HepG2 (cell line): ENCODE measurements at regions not wholly inside any gene's neighbourhood (a gene's known extent, or its start where the extent isn't known, plus 50 kb on each side); places are given as distances from the start of the nearest gene placed in this dataset.

ENCODE experiments used
- HNRNPL ChIP-seq: fragments of 200-400 bp; formaldehyde crosslinking; IDR thresholded peaks from 2 replicates; pipeline ENCODE4 v1.6.1; 2017; ENCODE audit warnings: mild to moderate bottlenecking, low read depth, low read length
- RFX5 ChIP-seq: IDR thresholded peaks from 2 replicates; pipeline ENCODE4 v1.6.1; 2011; ENCODE audit warnings: low read depth, low read length, improper control_type of control experiment
- ZSCAN20 ChIP-seq: sonication (generic); formaldehyde crosslinking; IDR thresholded peaks from 2 replicates; pipeline ENCODE4 v1.4.0; 2020; ENCODE audit warnings: missing genetic modification reagents, mild to moderate bottlenecking, borderline replicate concordance
- TF ChIP-seq, protein P1 (sequence below): sonication (generic); formaldehyde crosslinking; IDR thresholded peaks from 2 replicates; pipeline ENCODE4 v1.4.0; 2020; ENCODE audit warnings: missing genetic modification reagents
- TF ChIP-seq, protein P2 (sequence below): sonication (generic); formaldehyde crosslinking; IDR thresholded peaks from 2 replicates; pipeline ENCODE4 v1.8.0; 2022; ENCODE audit warnings: missing genetic modification reagents, mild to moderate bottlenecking, moderate library complexity, borderline replicate concordance
- TF ChIP-seq, protein P3 (sequence below): sonication (generic); formaldehyde crosslinking; IDR thresholded peaks from 2 replicates; pipeline ENCODE4 v1.4.0; 2020; ENCODE audit warnings: missing genetic modification reagents
- TF ChIP-seq, protein P4 (sequence below): sonication (generic); formaldehyde crosslinking; IDR thresholded peaks from 2 replicates; pipeline ENCODE4 v1.5.0; 2020; ENCODE audit warnings: mild to moderate bottlenecking, missing genetic modification reagents, moderate library complexity

DNA sequence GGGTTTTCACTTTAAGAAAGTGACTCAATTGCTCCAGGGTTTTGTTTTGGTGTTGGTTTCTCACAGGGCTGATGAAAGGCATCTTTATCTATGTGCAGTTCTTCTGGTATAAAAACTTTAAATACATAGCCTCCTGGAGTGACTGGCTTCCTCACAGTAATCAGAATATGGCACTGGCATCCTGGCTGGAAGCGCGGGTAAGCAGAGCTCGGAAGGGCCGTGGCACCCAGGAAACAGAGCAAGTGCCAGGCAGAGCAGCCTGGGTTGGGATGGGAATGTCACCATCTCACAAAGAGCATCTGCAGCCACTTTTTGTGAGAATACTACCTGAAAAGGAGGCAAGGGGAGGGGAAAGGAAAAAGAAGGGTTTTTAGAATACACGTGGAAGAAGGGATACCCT lies 534.7 kb downstream of the PLCL1 start:
- TF ChIP-seq ZSCAN20 (CRISPR knock-in tag) (no peak), RFX5 (no peak), HNRNPL (no peak)
- TF ChIP-seq, protein P1, sequence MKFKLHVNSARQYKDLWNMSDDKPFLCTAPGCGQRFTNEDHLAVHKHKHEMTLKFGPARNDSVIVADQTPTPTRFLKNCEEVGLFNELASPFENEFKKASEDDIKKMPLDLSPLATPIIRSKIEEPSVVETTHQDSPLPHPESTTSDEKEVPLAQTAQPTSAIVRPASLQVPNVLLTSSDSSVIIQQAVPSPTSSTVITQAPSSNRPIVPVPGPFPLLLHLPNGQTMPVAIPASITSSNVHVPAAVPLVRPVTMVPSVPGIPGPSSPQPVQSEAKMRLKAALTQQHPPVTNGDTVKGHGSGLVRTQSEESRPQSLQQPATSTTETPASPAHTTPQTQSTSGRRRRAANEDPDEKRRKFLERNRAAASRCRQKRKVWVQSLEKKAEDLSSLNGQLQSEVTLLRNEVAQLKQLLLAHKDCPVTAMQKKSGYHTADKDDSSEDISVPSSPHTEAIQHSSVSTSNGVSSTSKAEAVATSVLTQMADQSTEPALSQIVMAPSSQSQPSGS (CRISPR knock-in tag): no peak
- TF ChIP-seq, protein P2, sequence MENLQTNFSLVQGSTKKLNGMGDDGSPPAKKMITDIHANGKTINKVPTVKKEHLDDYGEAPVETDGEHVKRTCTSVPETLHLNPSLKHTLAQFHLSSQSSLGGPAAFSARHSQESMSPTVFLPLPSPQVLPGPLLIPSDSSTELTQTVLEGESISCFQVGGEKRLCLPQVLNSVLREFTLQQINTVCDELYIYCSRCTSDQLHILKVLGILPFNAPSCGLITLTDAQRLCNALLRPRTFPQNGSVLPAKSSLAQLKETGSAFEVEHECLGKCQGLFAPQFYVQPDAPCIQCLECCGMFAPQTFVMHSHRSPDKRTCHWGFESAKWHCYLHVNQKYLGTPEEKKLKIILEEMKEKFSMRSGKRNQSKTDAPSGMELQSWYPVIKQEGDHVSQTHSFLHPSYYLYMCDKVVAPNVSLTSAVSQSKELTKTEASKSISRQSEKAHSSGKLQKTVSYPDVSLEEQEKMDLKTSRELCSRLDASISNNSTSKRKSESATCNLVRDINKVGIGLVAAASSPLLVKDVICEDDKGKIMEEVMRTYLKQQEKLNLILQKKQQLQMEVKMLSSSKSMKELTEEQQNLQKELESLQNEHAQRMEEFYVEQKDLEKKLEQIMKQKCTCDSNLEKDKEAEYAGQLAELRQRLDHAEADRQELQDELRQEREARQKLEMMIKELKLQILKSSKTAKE (CRISPR knock-in tag): no peak
- TF ChIP-seq, protein P3, sequence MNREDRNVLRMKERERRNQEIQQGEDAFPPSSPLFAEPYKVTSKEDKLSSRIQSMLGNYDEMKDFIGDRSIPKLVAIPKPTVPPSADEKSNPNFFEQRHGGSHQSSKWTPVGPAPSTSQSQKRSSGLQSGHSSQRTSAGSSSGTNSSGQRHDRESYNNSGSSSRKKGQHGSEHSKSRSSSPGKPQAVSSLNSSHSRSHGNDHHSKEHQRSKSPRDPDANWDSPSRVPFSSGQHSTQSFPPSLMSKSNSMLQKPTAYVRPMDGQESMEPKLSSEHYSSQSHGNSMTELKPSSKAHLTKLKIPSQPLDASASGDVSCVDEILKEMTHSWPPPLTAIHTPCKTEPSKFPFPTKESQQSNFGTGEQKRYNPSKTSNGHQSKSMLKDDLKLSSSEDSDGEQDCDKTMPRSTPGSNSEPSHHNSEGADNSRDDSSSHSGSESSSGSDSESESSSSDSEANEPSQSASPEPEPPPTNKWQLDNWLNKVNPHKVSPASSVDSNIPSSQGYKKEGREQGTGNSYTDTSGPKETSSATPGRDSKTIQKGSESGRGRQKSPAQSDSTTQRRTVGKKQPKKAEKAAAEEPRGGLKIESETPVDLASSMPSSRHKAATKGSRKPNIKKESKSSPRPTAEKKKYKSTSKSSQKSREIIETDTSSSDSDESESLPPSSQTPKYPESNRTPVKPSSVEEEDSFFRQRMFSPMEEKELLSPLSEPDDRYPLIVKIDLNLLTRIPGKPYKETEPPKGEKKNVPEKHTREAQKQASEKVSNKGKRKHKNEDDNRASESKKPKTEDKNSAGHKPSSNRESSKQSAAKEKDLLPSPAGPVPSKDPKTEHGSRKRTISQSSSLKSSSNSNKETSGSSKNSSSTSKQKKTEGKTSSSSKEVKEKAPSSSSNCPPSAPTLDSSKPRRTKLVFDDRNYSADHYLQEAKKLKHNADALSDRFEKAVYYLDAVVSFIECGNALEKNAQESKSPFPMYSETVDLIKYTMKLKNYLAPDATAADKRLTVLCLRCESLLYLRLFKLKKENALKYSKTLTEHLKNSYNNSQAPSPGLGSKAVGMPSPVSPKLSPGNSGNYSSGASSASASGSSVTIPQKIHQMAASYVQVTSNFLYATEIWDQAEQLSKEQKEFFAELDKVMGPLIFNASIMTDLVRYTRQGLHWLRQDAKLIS (CRISPR knock-in tag): no peak
- TF ChIP-seq, protein P4, sequence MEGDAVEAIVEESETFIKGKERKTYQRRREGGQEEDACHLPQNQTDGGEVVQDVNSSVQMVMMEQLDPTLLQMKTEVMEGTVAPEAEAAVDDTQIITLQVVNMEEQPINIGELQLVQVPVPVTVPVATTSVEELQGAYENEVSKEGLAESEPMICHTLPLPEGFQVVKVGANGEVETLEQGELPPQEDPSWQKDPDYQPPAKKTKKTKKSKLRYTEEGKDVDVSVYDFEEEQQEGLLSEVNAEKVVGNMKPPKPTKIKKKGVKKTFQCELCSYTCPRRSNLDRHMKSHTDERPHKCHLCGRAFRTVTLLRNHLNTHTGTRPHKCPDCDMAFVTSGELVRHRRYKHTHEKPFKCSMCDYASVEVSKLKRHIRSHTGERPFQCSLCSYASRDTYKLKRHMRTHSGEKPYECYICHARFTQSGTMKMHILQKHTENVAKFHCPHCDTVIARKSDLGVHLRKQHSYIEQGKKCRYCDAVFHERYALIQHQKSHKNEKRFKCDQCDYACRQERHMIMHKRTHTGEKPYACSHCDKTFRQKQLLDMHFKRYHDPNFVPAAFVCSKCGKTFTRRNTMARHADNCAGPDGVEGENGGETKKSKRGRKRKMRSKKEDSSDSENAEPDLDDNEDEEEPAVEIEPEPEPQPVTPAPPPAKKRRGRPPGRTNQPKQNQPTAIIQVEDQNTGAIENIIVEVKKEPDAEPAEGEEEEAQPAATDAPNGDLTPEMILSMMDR (CRISPR knock-in tag): no peak
